GM23338 (cell line): ENCODE measurements at regions not wholly inside any gene's neighbourhood (a gene's known extent, or its start where the extent isn't known, plus 50 kb on each side); places are given as distances from the start of the nearest gene placed in this dataset.

Experiments used
- ATAC-seq: fragments of 200-7000 bp; cut with Tn5 transposase; 3 replicates; pipeline ENCODE4 v1.9.1; 2020
- DNase-seq: peaks from one replicate; pipeline ENCODE4 v3.0.0-alpha.2; 2015; ENCODE audit warnings: low spot score
- H2AFZ ChIP-seq: fragments of 200-600 bp; sonication (generic); 2 replicates; pipeline ENCODE4 v1.8.0; 2016; ENCODE audit warnings: antibody characterized with exemption, mild to moderate bottlenecking, moderate library complexity
- H3F3A ChIP-seq: fragments of 200-600 bp; sonication (generic); replicated peaks from 2 replicates; pipeline ENCODE4 v1.8.0; 2017; ENCODE audit warnings: antibody characterized with exemption, mixed run types, low read depth
- H3K27ac ChIP-seq: fragments of 200-600 bp; sonication (generic); 2 replicates; pipeline ENCODE4 v1.6.1; 2016; ENCODE audit warnings: low read depth
- H3K27me3 ChIP-seq: fragments of 200-600 bp; sonication (generic); 2 replicates; pipeline ENCODE4 v1.8.0; 2016; ENCODE audit warnings: mild to moderate bottlenecking, mixed run types, moderate library complexity; ENCODE audit not compliant: insufficient read depth
- H3K36me3 ChIP-seq: fragments of 200-600 bp; sonication (generic); 2 replicates; pipeline ENCODE4 v1.8.0; 2016; ENCODE audit warnings: mild to moderate bottlenecking; ENCODE audit not compliant: insufficient read depth
- H3K4me1 ChIP-seq: fragments of 200-600 bp; sonication (generic); 2 replicates; pipeline ENCODE4 v1.8.0; 2016; ENCODE audit warnings: mild to moderate bottlenecking, moderate library complexity; ENCODE audit not compliant: insufficient read depth
- H3K4me2 ChIP-seq: fragments of 200-600 bp; sonication (generic); 2 replicates; pipeline ENCODE4 v1.7.1; 2017; ENCODE audit warnings: mixed run types
- H3K4me3 ChIP-seq: fragments of 200-600 bp; sonication (generic); 2 replicates; pipeline ENCODE4 v1.6.1; 2016; ENCODE audit warnings: mixed run types
- H3K79me2 ChIP-seq: fragments of 200-600 bp; sonication (generic); replicated peaks from 2 replicates; pipeline ENCODE4 v1.8.0; 2017; ENCODE audit warnings: mild to moderate bottlenecking; ENCODE audit not compliant: insufficient read depth
- H3K9me2 ChIP-seq: fragments of 200-600 bp; sonication (generic); 2 replicates; pipeline ENCODE4 v1.8.0; 2017; ENCODE audit not compliant: insufficient read depth
- H4K20me1 ChIP-seq: fragments of 200-600 bp; sonication (generic); replicated peaks from 2 replicates; pipeline ENCODE4 v1.8.0; 2017; ENCODE audit warnings: mild to moderate bottlenecking; ENCODE audit not compliant: insufficient read depth
- H3K27ac Mint-ChIP-seq: 2 replicates; pipeline ENCODE4 v1.8.0; 2020; ENCODE audit warnings: inconsistent platforms, mild to moderate bottlenecking, moderate library complexity, mixed read lengths
- H3K27me3 Mint-ChIP-seq: 3 replicates; pipeline ENCODE4 v1.8.0; 2022; ENCODE audit warnings: low read depth, mild to moderate bottlenecking, moderate library complexity, mixed read lengths, inconsistent platforms; ENCODE audit not compliant: insufficient read depth, poor library complexity
- H3K36me3 Mint-ChIP-seq: 3 replicates; pipeline ENCODE4 v1.8.0; 2021; ENCODE audit warnings: low read depth, mild to moderate bottlenecking, inconsistent platforms, moderate library complexity, mixed read lengths
- H3K4me1 Mint-ChIP-seq: 3 replicates; pipeline ENCODE4 v1.8.0; 2020; ENCODE audit warnings: mild to moderate bottlenecking, inconsistent platforms, mixed read lengths
- H3K4me3 Mint-ChIP-seq: 3 replicates; pipeline ENCODE4 v1.8.0; 2021; ENCODE audit warnings: moderate library complexity, mild to moderate bottlenecking, inconsistent platforms, mixed read lengths
- H3K9me3 Mint-ChIP-seq: 3 replicates; pipeline ENCODE4 v1.8.0; 2020; ENCODE audit warnings: moderate library complexity, mild to moderate bottlenecking, inconsistent platforms, mixed read lengths
- CREB1 ChIP-seq: fragments of 250-450 bp; sonication (Bioruptor Pico); IDR thresholded peaks from 2 replicates; pipeline ENCODE4 v1.5.0; 2020; ENCODE audit warnings: low read depth, mild to moderate bottlenecking, moderate library complexity
- EZH2 ChIP-seq: fragments of 200-600 bp; sonication (generic); IDR thresholded peaks from one replicate; pipeline ENCODE4 v1.8.0; 2017; ENCODE audit warnings: antibody characterized with exemption, mild to moderate bottlenecking, low read depth; ENCODE audit not compliant: unreplicated experiment
- EZH2phosphoT487 ChIP-seq: fragments of 200-600 bp; sonication (generic); IDR thresholded peaks from one replicate; pipeline ENCODE4 v1.8.1; 2018; ENCODE audit warnings: antibody characterized with exemption; ENCODE audit not compliant: unreplicated experiment
- JUNB ChIP-seq: IDR thresholded peaks from one replicate; pipeline ENCODE4 v1.6.1; 2016; ENCODE audit warnings: antibody characterized with exemption; ENCODE audit not compliant: unreplicated experiment
- NANOG ChIP-seq: IDR thresholded peaks from 2 replicates; pipeline ENCODE4 v1.6.1; 2016; ENCODE audit warnings: antibody characterized with exemption, borderline replicate concordance
- POLR2AphosphoS5 ChIP-seq: IDR thresholded peaks from 2 replicates; pipeline ENCODE4 v1.6.1; 2016; ENCODE audit warnings: antibody characterized with exemption, low read depth
- STAT1 ChIP-seq: IDR thresholded peaks from one replicate; pipeline ENCODE4 v1.6.1; 2016; ENCODE audit warnings: antibody characterized with exemption; ENCODE audit not compliant: unreplicated experiment
- ZNF114 ChIP-seq: fragments of 250-450 bp; sonication (Bioruptor Pico); IDR thresholded peaks from 2 replicates; pipeline ENCODE4 v1.5.0; 2020; ENCODE audit warnings: mild to moderate bottlenecking, moderate library complexity
- ZNF331 ChIP-seq: fragments of 250-450 bp; sonication (Bioruptor Pico); IDR thresholded peaks from 2 replicates; pipeline ENCODE4 v1.5.0; 2020; ENCODE audit warnings: low read depth, mild to moderate bottlenecking, moderate library complexity
- TF ChIP-seq, protein P1 (sequence below): IDR thresholded peaks from 2 replicates; pipeline ENCODE4 v1.6.1; 2016; ENCODE audit warnings: antibody characterized with exemption
- TF ChIP-seq, protein P2 (sequence below): IDR thresholded peaks from one replicate; pipeline ENCODE4 v1.6.1; 2018; ENCODE audit warnings: antibody characterized with exemption; ENCODE audit not compliant: unreplicated experiment

DNA sequence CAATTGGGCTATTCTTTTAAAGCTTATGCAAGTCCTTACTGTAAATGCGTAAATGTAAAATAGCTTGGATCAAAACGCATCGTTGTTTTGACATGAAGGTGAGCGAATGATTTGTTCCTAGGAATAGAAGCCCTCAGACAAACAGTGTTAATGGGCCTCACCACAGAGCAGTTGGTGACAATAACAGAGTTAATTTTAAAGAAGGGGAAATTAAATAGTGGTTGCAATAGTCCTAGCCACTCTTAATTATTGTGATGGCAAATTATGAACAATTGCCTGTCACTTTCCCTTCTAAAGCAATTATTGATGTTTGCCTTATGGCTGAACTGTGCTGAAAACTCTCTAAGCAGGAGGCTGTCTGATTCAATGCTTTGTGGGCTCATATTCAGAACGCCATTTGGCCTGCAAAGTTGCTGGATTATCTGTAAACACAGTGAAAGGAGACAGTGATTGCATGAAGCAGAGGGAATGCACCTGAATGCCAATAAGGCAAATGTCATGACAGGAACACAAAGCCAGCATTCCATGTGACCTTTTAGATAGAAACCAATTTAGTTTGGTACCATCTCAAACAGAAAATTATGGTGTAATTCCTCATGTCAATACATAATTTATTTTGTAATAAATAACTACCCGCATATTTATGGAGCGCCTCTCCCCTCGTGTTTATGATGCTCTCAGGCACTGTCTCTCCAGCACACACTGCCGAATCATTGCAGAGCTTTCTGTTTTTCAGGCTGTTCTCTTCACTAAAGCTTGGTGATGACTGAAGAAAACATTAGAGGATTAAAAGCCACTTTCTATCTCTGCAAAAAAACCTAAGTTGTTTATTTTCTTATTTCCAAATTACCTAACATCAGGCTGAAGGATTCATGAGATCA is 387.5 kb downstream of the HACE1 start:
- peak overlapping the region; percentile 85 for H3K27ac Mint-ChIP-seq
- no peaks in the 10 kb centered on the region for H3K36me3 ChIP-seq
- peaks cover 2% of the 10 kb centered on the region for H3K27me3 Mint-ChIP-seq
- H3K27me3 ChIP-seq, result no peaks in the 10 kb centered on the region
- H3K36me3 Mint-ChIP-seq, result no peaks in the 10 kb centered on the region
- peak overlapping the region; percentile 39 for H3K4me2 ChIP-seq
- H3K4me3 Mint-ChIP-seq, result peak overlapping the region; percentile 39; the same call in 2 of the 3 replicates
- peak overlapping the region; percentile 72; the same call in 1 of the 2 replicates for H2AFZ ChIP-seq
- H3K9me2 ChIP-seq, result peaks cover 11% of the 10 kb centered on the region; the same call in 1 of the 2 replicates
- H3K9me3 Mint-ChIP-seq, result no peaks in the 10 kb centered on the region
- ATAC-seq, result peak; percentile 35
- H3K4me3 ChIP-seq, result peak overlapping the region; percentile 4
- no peaks in the 10 kb centered on the region for H4K20me1 ChIP-seq
- TF ChIP-seq JUNB, result no peak
- H3K4me1 ChIP-seq, result peaks cover 28% of the 10 kb centered on the region
- peak overlapping the region; percentile 60 for H3K27ac ChIP-seq
- DNase-seq, result no peak
- peaks cover 25% of the 10 kb centered on the region for H3K4me1 Mint-ChIP-seq
- no peaks in the 10 kb centered on the region for H3K79me2 ChIP-seq
- H3F3A ChIP-seq, result no peaks in the 10 kb centered on the region

DNA sequence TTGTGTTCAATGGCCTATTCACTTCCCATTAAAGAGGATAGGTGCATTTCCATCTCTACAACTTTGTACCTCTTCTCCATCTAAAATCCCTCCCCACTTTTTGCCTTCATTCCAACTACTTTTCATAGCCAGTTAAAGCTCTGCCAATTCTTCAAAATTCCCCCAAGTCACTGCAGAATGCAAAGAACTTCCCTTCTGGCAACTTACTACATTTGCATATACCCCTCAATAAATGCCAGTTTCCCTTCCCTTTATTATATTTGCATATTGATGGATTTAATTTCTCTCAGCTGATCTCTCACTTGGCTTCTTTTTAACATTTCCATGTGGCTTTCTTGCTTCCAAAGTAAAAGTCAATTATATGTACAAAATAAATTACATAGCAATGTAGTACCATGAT is 393.4 kb downstream of the HACE1 start:
- Histone ChIP-seq H3K9me2 (no peaks in the 10 kb centered on the region), H3K4me2 (no peak overlapping the region), H3K79me2 (no peaks in the 10 kb centered on the region), H3K36me3 (no peaks in the 10 kb centered on the region), H3K4me1 (peaks cover 5% of the 10 kb centered on the region), H3K27ac (no peak overlapping the region), H4K20me1 (no peaks in the 10 kb centered on the region), H2AFZ (no peak overlapping the region), H3K4me3 (no peak overlapping the region), H3F3A (no peaks in the 10 kb centered on the region), H3K27me3 (no peaks in the 10 kb centered on the region)
- Mint-ChIP-seq H3K36me3 (no peaks in the 10 kb centered on the region), H3K4me1 (peaks cover 10% of the 10 kb centered on the region), H3K27me3 (peaks cover under 1% of the 10 kb centered on the region), H3K4me3 (no peak overlapping the region), H3K9me3 (no peaks in the 10 kb centered on the region), H3K27ac (0 out of 2 replicates have a peak overlapping the region, but pooled peaks have one; percentile 1)
- ATAC-seq (no peak), DNase-seq (no peak)
- no peak for TF ChIP-seq POLR2AphosphoS5
- no peak for TF ChIP-seq ZNF114 (CRISPR knock-in tag)
- no peak for TF ChIP-seq STAT1
- no peak for TF ChIP-seq EZH2
- TF ChIP-seq, protein P1, sequence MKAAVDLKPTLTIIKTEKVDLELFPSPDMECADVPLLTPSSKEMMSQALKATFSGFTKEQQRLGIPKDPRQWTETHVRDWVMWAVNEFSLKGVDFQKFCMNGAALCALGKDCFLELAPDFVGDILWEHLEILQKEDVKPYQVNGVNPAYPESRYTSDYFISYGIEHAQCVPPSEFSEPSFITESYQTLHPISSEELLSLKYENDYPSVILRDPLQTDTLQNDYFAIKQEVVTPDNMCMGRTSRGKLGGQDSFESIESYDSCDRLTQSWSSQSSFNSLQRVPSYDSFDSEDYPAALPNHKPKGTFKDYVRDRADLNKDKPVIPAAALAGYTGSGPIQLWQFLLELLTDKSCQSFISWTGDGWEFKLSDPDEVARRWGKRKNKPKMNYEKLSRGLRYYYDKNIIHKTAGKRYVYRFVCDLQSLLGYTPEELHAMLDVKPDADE, result no peak
- TF ChIP-seq JUNB, result no peak
- TF ChIP-seq, protein P2, sequence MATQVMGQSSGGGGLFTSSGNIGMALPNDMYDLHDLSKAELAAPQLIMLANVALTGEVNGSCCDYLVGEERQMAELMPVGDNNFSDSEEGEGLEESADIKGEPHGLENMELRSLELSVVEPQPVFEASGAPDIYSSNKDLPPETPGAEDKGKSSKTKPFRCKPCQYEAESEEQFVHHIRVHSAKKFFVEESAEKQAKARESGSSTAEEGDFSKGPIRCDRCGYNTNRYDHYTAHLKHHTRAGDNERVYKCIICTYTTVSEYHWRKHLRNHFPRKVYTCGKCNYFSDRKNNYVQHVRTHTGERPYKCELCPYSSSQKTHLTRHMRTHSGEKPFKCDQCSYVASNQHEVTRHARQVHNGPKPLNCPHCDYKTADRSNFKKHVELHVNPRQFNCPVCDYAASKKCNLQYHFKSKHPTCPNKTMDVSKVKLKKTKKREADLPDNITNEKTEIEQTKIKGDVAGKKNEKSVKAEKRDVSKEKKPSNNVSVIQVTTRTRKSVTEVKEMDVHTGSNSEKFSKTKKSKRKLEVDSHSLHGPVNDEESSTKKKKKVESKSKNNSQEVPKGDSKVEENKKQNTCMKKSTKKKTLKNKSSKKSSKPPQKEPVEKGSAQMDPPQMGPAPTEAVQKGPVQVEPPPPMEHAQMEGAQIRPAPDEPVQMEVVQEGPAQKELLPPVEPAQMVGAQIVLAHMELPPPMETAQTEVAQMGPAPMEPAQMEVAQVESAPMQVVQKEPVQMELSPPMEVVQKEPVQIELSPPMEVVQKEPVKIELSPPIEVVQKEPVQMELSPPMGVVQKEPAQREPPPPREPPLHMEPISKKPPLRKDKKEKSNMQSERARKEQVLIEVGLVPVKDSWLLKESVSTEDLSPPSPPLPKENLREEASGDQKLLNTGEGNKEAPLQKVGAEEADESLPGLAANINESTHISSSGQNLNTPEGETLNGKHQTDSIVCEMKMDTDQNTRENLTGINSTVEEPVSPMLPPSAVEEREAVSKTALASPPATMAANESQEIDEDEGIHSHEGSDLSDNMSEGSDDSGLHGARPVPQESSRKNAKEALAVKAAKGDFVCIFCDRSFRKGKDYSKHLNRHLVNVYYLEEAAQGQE, result no peak
- TF ChIP-seq EZH2phosphoT487, result no peak
- TF ChIP-seq ZNF331 (CRISPR knock-in tag), result no peak
- TF ChIP-seq CREB1, result no peak
- no peak for TF ChIP-seq NANOG
